ENCODE measurements at regions not wholly inside any gene's neighbourhood (a gene's known extent, or its start where the extent isn't known, plus 50 kb on each side); places are given as distances from the start of the nearest gene placed in this dataset.

- TF ChIP-seq CTCF (IDR thresholded peaks at IDR 0.05) (no peak), EZH2 (IDR thresholded peaks at IDR 0.05; ENCODE audit: borderline replicate concordance, insufficient read depth, low read depth, low read length, poor library complexity, severe bottlenecking) (no peak)
These were observed 134.9 kb upstream of the CDH5 start for GRCh38 chr16:66231452-66232160.
